CD4-positive, alpha-beta T cell (primary cell): ENCODE measurements at regions not wholly inside any gene's neighbourhood (a gene's known extent, or its start where the extent isn't known, plus 50 kb on each side); places are given as distances from the start of the nearest gene placed in this dataset.

ENCODE experiments used
- ATAC-seq: fragments of 200-7000 bp; cut with Tn5 transposase; one replicate; pipeline ENCODE4 v1.10.0; 2022; ENCODE audit warnings: mild to moderate bottlenecking; ENCODE audit not compliant: poor library complexity
- CTCF ChIA-PET: fragments of 350-600 bp; sonication (Branson Sonifier 250); formaldehyde crosslinking; loops from one replicate; lab custom pipeline; 2021; ENCODE audit warnings: antibody characterized with exemption, inconsistent platforms; lab: Charles Lee
- POLR2A ChIA-PET: fragments of 350-600 bp; sonication (Branson Sonifier 250); formaldehyde crosslinking; loops from one replicate; lab custom pipeline; 2021; ENCODE audit warnings: antibody characterized with exemption, inconsistent platforms; lab: Charles Lee
- DNase-seq, 14 experiments: peaks; one replicate each; pipeline ENCODE4 v3.0.0-alpha.2; 2013 to 2020; ENCODE audit warnings: mixed read lengths in 2 of 14
- H3K27ac ChIP-seq, 2 donors: one replicate each; pipeline versions ENCODE4 v1.5.1 to v1.7.0; 2013; ENCODE audit warnings: low read length in 2 of 2, low read depth in 1 of 2, mild to moderate bottlenecking in 1 of 2
- H3K27me3 ChIP-seq, 2 experiments: 1 replicate in 1 of 2; 2 replicates in 1 of 2; pipeline versions ENCODE4 v1.6.1 to v1.7.0; 2013; ENCODE audit warnings: low read length in 2 of 2, control low read depth in 1 of 2, mild to moderate bottlenecking in 1 of 2, moderate library complexity in 1 of 2; ENCODE audit not compliant: insufficient read depth in 2 of 2, control insufficient read depth in 1 of 2
- H3K36me3 ChIP-seq: one replicate; pipeline ENCODE4 v1.6.1; 2013; ENCODE audit warnings: low read length, control low read depth; ENCODE audit not compliant: insufficient read depth
- H3K4me1 ChIP-seq: one replicate; pipeline ENCODE4 v1.6.1; 2013; ENCODE audit warnings: low read length, control low read depth; ENCODE audit not compliant: insufficient read depth
- H3K4me3 ChIP-seq: one replicate; pipeline ENCODE4 v1.5.1; 2013; ENCODE audit warnings: mild to moderate bottlenecking, low read length, moderate library complexity
- H3K9me3 ChIP-seq, 2 experiments: 1 replicate in 1 of 2; 2 replicates in 1 of 2; pipeline versions ENCODE4 v1.6.1 to v1.7.0; 2013; ENCODE audit warnings: low read length in 2 of 2, mild to moderate bottlenecking in 2 of 2, control low read depth in 1 of 2, moderate library complexity in 1 of 2; ENCODE audit not compliant: control insufficient read depth in 1 of 2, insufficient read depth in 1 of 2
- H3K27ac Mint-ChIP-seq: one replicate; pipeline ENCODE4 v1.8.0; 2020; ENCODE audit warnings: mixed read lengths
- H3K27me3 Mint-ChIP-seq: one replicate; pipeline ENCODE4 v1.8.0; 2021; ENCODE audit warnings: mixed read lengths
- H3K36me3 Mint-ChIP-seq: one replicate; pipeline ENCODE4 v1.8.0; 2021; ENCODE audit warnings: low read depth, mixed read lengths
- H3K4me1 Mint-ChIP-seq: one replicate; pipeline ENCODE4 v1.8.0; 2021; ENCODE audit warnings: low read depth, mixed read lengths
- H3K4me3 Mint-ChIP-seq: one replicate; pipeline ENCODE4 v1.8.0; 2020; ENCODE audit warnings: mild to moderate bottlenecking, mixed read lengths
- H3K9me3 Mint-ChIP-seq: one replicate; pipeline ENCODE4 v1.8.0; 2020; ENCODE audit warnings: mixed read lengths
- intact Hi-C, 2 experiments: fragments of 100-400 bp; cut with DNase I in 1 of 2; cut with micrococcal nuclease in 1 of 2; formaldehyde crosslinking; loops; one replicate each; pipeline versions ENCODE4 v1.15.1 to v1.9.0; 2023 to 2025; cut with DNase I, micrococcal nuclease
- TF ChIP-seq, protein P1 (sequence below): fragments of 200-600 bp; IDR thresholded peaks from one replicate; pipeline ENCODE4 v1.8.0; 2022; ENCODE audit warnings: antibody characterized with exemption, mild to moderate bottlenecking

DNA sequence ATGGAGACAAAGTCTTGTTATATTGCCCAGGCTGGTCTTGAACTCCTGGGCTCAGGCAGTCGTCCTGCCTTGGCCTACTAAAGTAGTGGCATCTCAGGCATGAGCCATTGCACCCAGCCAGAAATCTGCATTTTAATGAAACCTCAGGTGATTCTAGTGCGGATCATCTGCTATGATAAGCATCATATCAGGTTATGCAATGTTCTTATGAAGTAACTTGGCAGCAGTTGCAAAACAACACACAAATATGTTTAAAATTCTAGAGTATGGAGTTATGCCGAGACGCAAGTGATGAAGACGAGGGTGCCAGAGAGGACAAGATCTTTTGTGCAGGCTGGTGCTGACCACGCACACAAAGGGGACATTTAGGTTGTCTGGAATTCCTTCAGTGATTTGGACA, 153.2 kb upstream of the MEF2C start:
- ATAC-seq = no peak
- POLR2A ChIA-PET = no interaction called here

DNA sequence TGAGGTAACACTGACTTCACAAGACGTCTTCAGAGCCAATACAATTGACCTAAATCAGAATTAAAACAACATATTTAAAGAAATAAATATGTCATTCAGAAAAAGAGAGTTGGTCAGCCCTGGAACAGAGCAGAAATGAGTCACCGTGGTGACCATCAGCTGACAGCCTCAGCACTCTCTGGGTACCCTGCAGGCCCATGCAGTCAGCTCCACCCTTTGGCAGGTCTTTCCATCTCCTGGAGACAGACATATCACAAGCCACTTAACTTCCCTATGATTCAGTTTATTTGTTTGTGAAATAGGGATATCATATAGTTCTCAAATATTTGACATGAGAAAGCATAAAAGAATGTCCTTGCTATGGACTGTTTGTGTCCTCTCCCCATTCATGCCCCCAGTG, 151.6 kb upstream of the MEF2C start:
- Histone ChIP-seq H3K27ac (no peak overlapping the region), H3K4me3 (no peak overlapping the region), H3K27me3 (no peaks in the 10 kb centered on the region), H3K36me3 (no peaks in the 10 kb centered on the region), H3K4me1 (no peaks in the 10 kb centered on the region), H3K9me3 (no peaks in the 10 kb centered on the region)
- TF ChIP-seq, protein P1, sequence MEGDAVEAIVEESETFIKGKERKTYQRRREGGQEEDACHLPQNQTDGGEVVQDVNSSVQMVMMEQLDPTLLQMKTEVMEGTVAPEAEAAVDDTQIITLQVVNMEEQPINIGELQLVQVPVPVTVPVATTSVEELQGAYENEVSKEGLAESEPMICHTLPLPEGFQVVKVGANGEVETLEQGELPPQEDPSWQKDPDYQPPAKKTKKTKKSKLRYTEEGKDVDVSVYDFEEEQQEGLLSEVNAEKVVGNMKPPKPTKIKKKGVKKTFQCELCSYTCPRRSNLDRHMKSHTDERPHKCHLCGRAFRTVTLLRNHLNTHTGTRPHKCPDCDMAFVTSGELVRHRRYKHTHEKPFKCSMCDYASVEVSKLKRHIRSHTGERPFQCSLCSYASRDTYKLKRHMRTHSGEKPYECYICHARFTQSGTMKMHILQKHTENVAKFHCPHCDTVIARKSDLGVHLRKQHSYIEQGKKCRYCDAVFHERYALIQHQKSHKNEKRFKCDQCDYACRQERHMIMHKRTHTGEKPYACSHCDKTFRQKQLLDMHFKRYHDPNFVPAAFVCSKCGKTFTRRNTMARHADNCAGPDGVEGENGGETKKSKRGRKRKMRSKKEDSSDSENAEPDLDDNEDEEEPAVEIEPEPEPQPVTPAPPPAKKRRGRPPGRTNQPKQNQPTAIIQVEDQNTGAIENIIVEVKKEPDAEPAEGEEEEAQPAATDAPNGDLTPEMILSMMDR = no peak
- H3K27ac Mint-ChIP-seq = no peak overlapping the region
- no peaks in the 10 kb centered on the region for H3K27me3 Mint-ChIP-seq
- H3K36me3 Mint-ChIP-seq = no peaks in the 10 kb centered on the region
- CTCF ChIA-PET = interaction anchor here (0.7 kb wide), 1 partner anchor 1985 kb away, joined by 3 read pairs; no protein-coding TSS in a partner anchor
- H3K4me3 Mint-ChIP-seq = no peak overlapping the region
- peaks cover 3% of the 10 kb centered on the region for H3K9me3 Mint-ChIP-seq
- DNase-seq (no peak), ATAC-seq (no peak)
- intact Hi-C loops = no loop called here
- POLR2A ChIA-PET = no interaction called here
- no peaks in the 10 kb centered on the region for H3K4me1 Mint-ChIP-seq

More for the DNA sequence above, 153.2 kb upstream of the MEF2C start:
- H3K27me3 ChIP-seq = no peaks in the 10 kb centered on the region
- TF ChIP-seq, protein P1 = no peak
- no peak overlapping the region for H3K27ac ChIP-seq
- CTCF ChIA-PET = no interaction called here
- Mint-ChIP-seq H3K4me3 (no peak overlapping the region), H3K36me3 (no peaks in the 10 kb centered on the region), H3K4me1 (no peaks in the 10 kb centered on the region), H3K27ac (no peak overlapping the region), H3K9me3 (peaks cover 3% of the 10 kb centered on the region), H3K27me3 (no peaks in the 10 kb centered on the region)
- intact Hi-C loops = no loop called here
- no peaks in the 10 kb centered on the region for H3K36me3 ChIP-seq
- no peaks in the 10 kb centered on the region for H3K9me3 ChIP-seq
- DNase-seq = no peak
- no peaks in the 10 kb centered on the region for H3K4me1 ChIP-seq
- H3K4me3 ChIP-seq = no peak overlapping the region

DNA sequence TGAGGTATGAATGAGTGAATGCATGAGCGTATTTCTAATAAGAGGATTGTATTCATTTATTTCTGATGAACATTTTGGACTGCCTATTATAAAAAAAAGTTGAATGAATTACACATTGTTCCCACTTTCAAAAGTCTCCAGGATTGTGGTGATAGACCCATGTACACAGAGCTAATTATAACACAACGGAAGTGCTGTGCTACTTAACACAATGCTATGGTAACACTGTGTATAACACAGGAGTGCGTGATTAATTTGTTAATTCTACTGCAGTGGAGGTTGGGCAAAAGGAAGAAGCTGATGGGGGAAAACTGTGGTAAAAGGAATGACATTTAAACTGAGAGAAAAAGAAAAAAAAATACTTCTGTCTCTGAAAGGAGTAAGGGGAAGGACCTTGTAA, 147.8 kb upstream of the MEF2C start:
- Histone ChIP-seq H3K4me3 (no peak overlapping the region), H3K27me3 (no peaks in the 10 kb centered on the region), H3K4me1 (no peaks in the 10 kb centered on the region), H3K9me3 (no peaks in the 10 kb centered on the region), H3K36me3 (no peaks in the 10 kb centered on the region), H3K27ac (no peak overlapping the region)
- ChIA-PET POLR2A (no interaction called here), CTCF (no interaction called here)
- ATAC-seq (no peak), DNase-seq (no peak)
- H3K4me1 Mint-ChIP-seq = no peaks in the 10 kb centered on the region
- no peaks in the 10 kb centered on the region for H3K36me3 Mint-ChIP-seq
- intact Hi-C loops = no loop called here
- TF ChIP-seq, protein P1 = no peak
- no peak overlapping the region for H3K4me3 Mint-ChIP-seq
- no peaks in the 10 kb centered on the region for H3K9me3 Mint-ChIP-seq
- no peaks in the 10 kb centered on the region for H3K27me3 Mint-ChIP-seq
- no peak overlapping the region for H3K27ac Mint-ChIP-seq
